NCI-H446 (cell line): ENCODE measurements at regions not wholly inside any gene's neighbourhood (a gene's known extent, or its start where the extent isn't known, plus 50 kb on each side); places are given as distances from the start of the nearest gene placed in this dataset.
A peak's percentile ranks its signal among the peaks of the same experiment; 100 is the strongest.
"Not testable (repeated sequence)": the region's sequence is repeated elsewhere in the genome, so short reads cannot be mapped to it uniquely, and the experiment has no call there.

Experiments used
- DNase-seq, 2 experiments: peaks; one replicate each; lab custom pipeline; 2025; lab: John Stamatoyannopoulos, UW

GRCh38 chr19:30817965-30818567 lies 445.9 kb downstream of the ZNF536 start:
- DNase-seq: no peak

GRCh38 chr19:30817197-30817596 lies 445.0 kb downstream of the ZNF536 start:
- no peak for DNase-seq

- DNase-seq: no peak
Measured at GRCh38 chr19:30815889-30816580, 443.9 kb downstream of the ZNF536 start.

- no peak for DNase-seq
Measured at GRCh38 chr19:30812099-30812678, 440.0 kb downstream of the ZNF536 start.

GRCh38 chr19:30811397-30812098 lies 439.4 kb downstream of the ZNF536 start:
- no peak for DNase-seq

GRCh38 chr19:30810726-30811125 lies 438.5 kb downstream of the ZNF536 start:
- no peak for DNase-seq

GRCh38 chr19:30807278-30807677 lies 435.1 kb downstream of the ZNF536 start:
- no peak for DNase-seq

GRCh38 chr19:30806311-30806710 lies 434.1 kb downstream of the ZNF536 start:
- DNase-seq: no peak

GRCh38 chr19:30804751-30805150 lies 432.6 kb downstream of the ZNF536 start:
- DNase-seq: no peak

- DNase-seq: not testable (repeated sequence)
Measured at GRCh38 chr19:30804333-30804732, 432.1 kb downstream of the ZNF536 start.

- DNase-seq: no peak
Measured at GRCh38 chr19:30802424-30803013, 430.3 kb downstream of the ZNF536 start.

- peak in 1 of 2 experiments; percentile 42 for DNase-seq
Measured at GRCh38 chr19:30799865-30800755, 427.9 kb downstream of the ZNF536 start.

GRCh38 chr19:30795727-30796126 lies 423.5 kb downstream of the ZNF536 start:
- DNase-seq: no peak

GRCh38 chr19:30792561-30793505 lies 420.6 kb downstream of the ZNF536 start:
- no peak for DNase-seq

GRCh38 chr19:30791088-30791487 lies 418.9 kb downstream of the ZNF536 start:
- DNase-seq: no peak

- no peak for DNase-seq
Measured at GRCh38 chr19:30790056-30790680, 418.0 kb downstream of the ZNF536 start.

GRCh38 chr19:30788105-30788765 lies 416.1 kb downstream of the ZNF536 start:
- DNase-seq: no peak

- DNase-seq: no peak
Measured at GRCh38 chr19:30785458-30786137, 413.4 kb downstream of the ZNF536 start.
